GM18861 (cell line): ENCODE measurements at regions not wholly inside any gene's neighbourhood (a gene's known extent, or its start where the extent isn't known, plus 50 kb on each side); places are given as distances from the start of the nearest gene placed in this dataset.
"Not testable (repeated sequence)": the region's sequence is repeated elsewhere in the genome, so short reads cannot be mapped to it uniquely, and the experiment has no call there.

Source experiments
- ATAC-seq: cut with Tn5 transposase; IDR thresholded peaks from one replicate; pipeline ENCODE4 v1.9.1; 2021; ENCODE audit not compliant: unreplicated experiment

GRCh38 chr4:127518046-127518445 is 114.7 kb upstream of the INTU start:
- ATAC-seq: no peak

GRCh38 chr4:127521463-127521862 is 111.3 kb upstream of the INTU start:
- ATAC-seq: no peak

- ATAC-seq: no peak
Measured at GRCh38 chr4:127523369-127523768, 109.4 kb upstream of the INTU start.

GRCh38 chr4:127525608-127526007 is 107.1 kb upstream of the INTU start:
- ATAC-seq: no peak

GRCh38 chr4:127528302-127528701 is 104.5 kb upstream of the INTU start:
- ATAC-seq: no peak

GRCh38 chr4:127529879-127530278 is 102.9 kb upstream of the INTU start:
- ATAC-seq: not testable (repeated sequence)

GRCh38 chr4:127533028-127533700 is 99.6 kb upstream of the INTU start:
- ATAC-seq: no peak

GRCh38 chr4:127534041-127534825 is 98.5 kb upstream of the INTU start:
- no peak for ATAC-seq

GRCh38 chr4:127538016-127538415 is 94.7 kb upstream of the INTU start:
- no peak for ATAC-seq

- ATAC-seq: no peak
Measured at GRCh38 chr4:127540497-127541025, 92.2 kb upstream of the INTU start.

GRCh38 chr4:127545271-127545670 is 87.5 kb upstream of the INTU start:
- ATAC-seq: no peak

GRCh38 chr4:127548990-127549925 is 83.5 kb upstream of the INTU start:
- ATAC-seq: no peak

GRCh38 chr4:127555106-127555505 is 77.7 kb upstream of the INTU start:
- no peak for ATAC-seq

GRCh38 chr4:127558088-127558487 is 74.7 kb upstream of the INTU start:
- ATAC-seq: no peak

GRCh38 chr4:127558489-127559407 is 74.0 kb upstream of the INTU start:
- no peak for ATAC-seq

- ATAC-seq: no peak
Measured at GRCh38 chr4:127559981-127560380, 72.8 kb upstream of the INTU start.

- ATAC-seq: no peak
Measured at GRCh38 chr4:127560755-127561154, 72.0 kb upstream of the INTU start.

GRCh38 chr4:127574643-127575042 is 58.1 kb upstream of the INTU start:
- no peak for ATAC-seq

- ATAC-seq: no peak
Measured at GRCh38 chr4:127575888-127576287, 56.9 kb upstream of the INTU start.

- ATAC-seq: no peak
Measured at GRCh38 chr4:127578491-127578890, 54.3 kb upstream of the INTU start.
